Type B pancreatic cell (in vitro differentiated cells): ENCODE measurements at regions not wholly inside any gene's neighbourhood (a gene's known extent, or its start where the extent isn't known, plus 50 kb on each side); places are given as distances from the start of the nearest gene placed in this dataset.

Source experiments
- DNase-seq: peaks from one replicate; pipeline ENCODE4 v3.0.0; 2021; ENCODE audit warnings: mixed read lengths; ENCODE audit not compliant: unreplicated experiment; ENCODE audit errors: extremely low spot score
- H3K27ac Mint-ChIP-seq: 2 replicates; pipeline ENCODE4 v1.8.0; 2021; ENCODE audit warnings: mild to moderate bottlenecking, mixed read lengths
- H3K27me3 Mint-ChIP-seq: 2 replicates; pipeline ENCODE4 v1.8.0; 2021; ENCODE audit warnings: mixed read lengths
- H3K36me3 Mint-ChIP-seq: 2 replicates; pipeline ENCODE4 v1.8.0; 2021; ENCODE audit warnings: mixed read lengths
- H3K4me1 Mint-ChIP-seq: one replicate; pipeline ENCODE4 v1.8.0; 2021; ENCODE audit warnings: mixed read lengths; ENCODE audit not compliant: unreplicated experiment
- H3K4me3 Mint-ChIP-seq: 2 replicates; pipeline ENCODE4 v1.8.0; 2021; ENCODE audit warnings: mild to moderate bottlenecking, mixed read lengths
- H3K9me3 Mint-ChIP-seq: 2 replicates; pipeline ENCODE4 v1.8.0; 2021; ENCODE audit warnings: mixed read lengths
- TF ChIP-seq, protein P1 (sequence below): fragments of 200-600 bp; sonication (generic); conservative IDR thresholded peaks from 2 replicates; pipeline ENCODE4 v1.5.0; 2021; ENCODE audit warnings: antibody characterized with exemption, mild to moderate bottlenecking

DNA sequence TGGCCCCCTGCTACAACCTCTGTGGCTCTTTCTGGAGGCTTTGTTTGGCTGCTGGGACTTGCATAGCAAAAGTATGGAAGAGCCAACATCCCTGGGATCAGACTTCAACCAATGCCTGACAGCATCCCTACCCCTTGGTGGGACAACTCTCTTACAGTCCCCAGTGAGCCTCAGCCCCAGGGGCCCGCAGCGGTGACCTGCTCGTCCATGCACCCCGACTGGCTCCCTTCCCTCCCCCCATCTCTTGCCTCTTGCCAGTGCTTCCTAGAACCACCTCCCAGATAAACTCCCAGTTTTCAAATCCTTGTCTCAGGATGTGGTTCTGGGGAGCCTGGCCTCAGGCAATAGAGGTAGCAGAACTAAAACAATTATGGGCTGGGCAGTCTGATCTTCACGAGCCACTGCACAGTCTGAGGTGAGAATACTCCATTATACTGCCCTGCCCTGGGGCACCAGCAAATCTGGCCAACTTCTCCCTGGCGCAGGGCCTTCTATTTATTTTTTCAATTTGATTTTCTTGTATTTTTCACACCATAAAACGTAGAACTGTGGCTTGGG lies 86.6 kb upstream of the BRD7 start:
- DNase-seq: no peak
- H3K4me3 Mint-ChIP-seq: no peak overlapping the region
- peaks cover 4% of the 10 kb centered on the region for H3K9me3 Mint-ChIP-seq
- peaks cover 7% of the 10 kb centered on the region for H3K27me3 Mint-ChIP-seq
- TF ChIP-seq, protein P1, sequence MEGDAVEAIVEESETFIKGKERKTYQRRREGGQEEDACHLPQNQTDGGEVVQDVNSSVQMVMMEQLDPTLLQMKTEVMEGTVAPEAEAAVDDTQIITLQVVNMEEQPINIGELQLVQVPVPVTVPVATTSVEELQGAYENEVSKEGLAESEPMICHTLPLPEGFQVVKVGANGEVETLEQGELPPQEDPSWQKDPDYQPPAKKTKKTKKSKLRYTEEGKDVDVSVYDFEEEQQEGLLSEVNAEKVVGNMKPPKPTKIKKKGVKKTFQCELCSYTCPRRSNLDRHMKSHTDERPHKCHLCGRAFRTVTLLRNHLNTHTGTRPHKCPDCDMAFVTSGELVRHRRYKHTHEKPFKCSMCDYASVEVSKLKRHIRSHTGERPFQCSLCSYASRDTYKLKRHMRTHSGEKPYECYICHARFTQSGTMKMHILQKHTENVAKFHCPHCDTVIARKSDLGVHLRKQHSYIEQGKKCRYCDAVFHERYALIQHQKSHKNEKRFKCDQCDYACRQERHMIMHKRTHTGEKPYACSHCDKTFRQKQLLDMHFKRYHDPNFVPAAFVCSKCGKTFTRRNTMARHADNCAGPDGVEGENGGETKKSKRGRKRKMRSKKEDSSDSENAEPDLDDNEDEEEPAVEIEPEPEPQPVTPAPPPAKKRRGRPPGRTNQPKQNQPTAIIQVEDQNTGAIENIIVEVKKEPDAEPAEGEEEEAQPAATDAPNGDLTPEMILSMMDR: no peak
- no peaks in the 10 kb centered on the region for H3K36me3 Mint-ChIP-seq
- peaks cover 36% of the 10 kb centered on the region for H3K4me1 Mint-ChIP-seq
- no peak overlapping the region for H3K27ac Mint-ChIP-seq

DNA sequence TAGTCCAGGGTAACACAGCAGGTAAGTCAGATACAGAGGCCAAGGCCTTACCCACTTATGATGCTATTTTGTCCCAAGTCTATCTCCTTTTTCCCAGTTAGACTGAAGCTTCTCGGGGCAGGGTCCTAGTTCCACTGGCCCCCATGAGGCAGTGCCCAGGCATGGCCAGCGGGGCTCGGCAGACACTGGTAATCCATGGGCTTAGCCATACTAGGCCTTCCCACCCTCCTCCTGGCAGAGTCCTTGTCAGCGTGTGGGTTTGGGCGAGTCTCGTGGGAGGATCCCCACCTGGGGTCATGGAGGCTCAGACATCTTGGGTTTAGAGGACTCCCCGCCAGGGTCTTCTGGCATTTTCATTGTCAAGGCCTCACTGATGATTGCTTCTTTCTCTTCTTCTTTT lies 84.7 kb upstream of the BRD7 start:
- Mint-ChIP-seq H3K4me3 (no peak overlapping the region), H3K4me1 (peaks cover 32% of the 10 kb centered on the region), H3K36me3 (no peaks in the 10 kb centered on the region), H3K27me3 (peaks cover 3% of the 10 kb centered on the region), H3K27ac (no peak overlapping the region), H3K9me3 (peaks cover 4% of the 10 kb centered on the region)
- no peak for DNase-seq
- TF ChIP-seq, protein P1: no peak

DNA sequence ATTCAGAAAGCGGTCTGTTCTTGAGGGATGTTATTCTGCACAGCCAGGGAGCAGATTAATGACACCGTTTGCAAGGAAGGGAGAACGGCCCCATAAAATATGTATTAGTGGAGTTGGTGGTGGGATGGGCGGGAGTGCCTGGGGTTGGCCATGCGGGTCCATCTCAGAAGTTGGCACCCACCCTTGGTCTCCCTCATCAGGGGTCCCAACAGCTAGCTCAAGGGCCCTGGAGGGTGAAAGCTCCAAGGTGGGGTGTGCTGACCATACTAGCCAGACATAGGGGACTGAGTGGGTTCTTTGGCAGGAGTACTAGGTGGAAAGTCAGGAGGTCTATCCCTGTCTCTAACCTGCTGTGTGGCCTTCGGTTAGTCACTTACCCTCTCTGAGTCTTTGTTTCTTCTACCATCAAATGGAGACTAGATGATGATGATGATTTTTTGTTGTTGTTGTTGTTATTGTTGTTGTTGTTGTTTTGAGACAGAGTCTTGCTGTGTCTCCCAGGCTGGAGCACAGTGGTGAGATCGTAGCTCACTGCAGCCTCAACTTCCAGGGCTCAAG lies 83.2 kb upstream of the BRD7 start:
- H3K36me3 Mint-ChIP-seq: no peaks in the 10 kb centered on the region
- H3K4me3 Mint-ChIP-seq: no peak overlapping the region
- H3K27me3 Mint-ChIP-seq: peaks cover 9% of the 10 kb centered on the region
- TF ChIP-seq, protein P1: no peak
- no peak for DNase-seq
- H3K9me3 Mint-ChIP-seq: no peaks in the 10 kb centered on the region
- peaks cover 22% of the 10 kb centered on the region for H3K4me1 Mint-ChIP-seq
- no peak overlapping the region for H3K27ac Mint-ChIP-seq

- H3K4me1 Mint-ChIP-seq: peaks cover 25% of the 10 kb centered on the region
These were observed 82.2 kb upstream of the BRD7 start for GRCh38 chr16:50450957-50451356.

DNA sequence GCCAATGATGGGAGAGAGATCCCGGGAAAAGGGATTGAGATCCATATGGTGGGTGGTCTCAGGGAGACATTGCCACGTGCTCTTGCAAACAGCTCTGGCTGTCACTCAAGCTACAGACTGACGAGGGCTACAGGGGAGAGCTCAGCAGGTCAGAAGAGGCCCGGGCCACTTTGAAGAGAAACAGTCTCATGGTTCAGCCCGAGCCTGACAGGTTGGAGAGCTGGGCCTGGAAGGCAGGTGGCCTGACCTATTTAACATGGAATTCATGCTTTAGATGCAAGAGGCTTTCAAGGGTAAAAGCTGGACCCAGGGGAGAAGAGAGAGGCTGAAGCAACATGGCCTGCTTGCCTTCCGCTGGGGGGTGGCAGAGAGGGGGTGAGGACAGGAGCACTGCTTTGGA lies 81.0 kb upstream of the BRD7 start:
- Mint-ChIP-seq H3K36me3 (no peaks in the 10 kb centered on the region), H3K9me3 (no peaks in the 10 kb centered on the region), H3K4me3 (no peak overlapping the region), H3K27me3 (peaks cover 9% of the 10 kb centered on the region), H3K27ac (no peak overlapping the region), H3K4me1 (peaks cover 15% of the 10 kb centered on the region)
- no peak for DNase-seq
- TF ChIP-seq, protein P1: no peak

More at GRCh38 chr16:50450957-50451356, 82.2 kb upstream of the BRD7 start:
- no peak overlapping the region for H3K27ac Mint-ChIP-seq
- peaks cover 9% of the 10 kb centered on the region for H3K27me3 Mint-ChIP-seq
- H3K9me3 Mint-ChIP-seq: no peaks in the 10 kb centered on the region
- no peak for DNase-seq
- TF ChIP-seq, protein P1: no peak
- no peak overlapping the region for H3K4me3 Mint-ChIP-seq
- no peaks in the 10 kb centered on the region for H3K36me3 Mint-ChIP-seq

- TF ChIP-seq, protein P1: no peak
- H3K9me3 Mint-ChIP-seq: no peaks in the 10 kb centered on the region
- H3K36me3 Mint-ChIP-seq: no peaks in the 10 kb centered on the region
- peaks cover 11% of the 10 kb centered on the region for H3K27me3 Mint-ChIP-seq
- no peak overlapping the region for H3K4me3 Mint-ChIP-seq
- no peak for DNase-seq
- H3K27ac Mint-ChIP-seq: no peak overlapping the region
- peaks cover 15% of the 10 kb centered on the region for H3K4me1 Mint-ChIP-seq
These were observed 80.2 kb upstream of the BRD7 start for GRCh38 chr16:50448981-50449380.
